Activated naive CD4-positive, alpha-beta T cell treated with Interleukin-2 at 50 U/mL for 16 hours (primary cell): ENCODE measurements at regions not wholly inside any gene's neighbourhood (a gene's known extent, or its start where the extent isn't known, plus 50 kb on each side); places are given as distances from the start of the nearest gene placed in this dataset.
"Not testable (repeated sequence)": the region's sequence is repeated elsewhere in the genome, so short reads cannot be mapped to it uniquely, and the experiment has no call there.

Experiments
- DNase-seq: peaks from one replicate; pipeline ENCODE4 v3.0.0-alpha.2; 2020

DNA sequence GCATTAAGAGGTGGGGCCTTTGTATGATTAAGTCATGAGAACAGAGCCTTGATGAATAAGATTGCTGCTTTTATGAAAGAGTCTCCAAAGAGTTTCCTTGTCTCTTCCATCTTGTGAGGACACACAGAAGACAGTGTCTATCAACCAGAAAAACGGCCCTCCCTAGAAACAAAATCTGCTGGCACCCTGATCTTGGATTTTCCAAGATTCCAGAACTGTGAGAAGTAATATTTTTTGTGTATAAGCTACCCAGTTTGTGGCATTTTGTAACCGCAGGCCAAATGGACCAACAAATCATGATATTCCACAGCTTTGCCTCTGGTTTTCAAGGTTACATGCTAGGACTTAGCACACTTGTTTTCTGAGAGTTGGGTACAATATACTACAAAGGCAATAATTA is 687.8 kb downstream of the TDRD15 start:
- DNase-seq: no peak

DNA sequence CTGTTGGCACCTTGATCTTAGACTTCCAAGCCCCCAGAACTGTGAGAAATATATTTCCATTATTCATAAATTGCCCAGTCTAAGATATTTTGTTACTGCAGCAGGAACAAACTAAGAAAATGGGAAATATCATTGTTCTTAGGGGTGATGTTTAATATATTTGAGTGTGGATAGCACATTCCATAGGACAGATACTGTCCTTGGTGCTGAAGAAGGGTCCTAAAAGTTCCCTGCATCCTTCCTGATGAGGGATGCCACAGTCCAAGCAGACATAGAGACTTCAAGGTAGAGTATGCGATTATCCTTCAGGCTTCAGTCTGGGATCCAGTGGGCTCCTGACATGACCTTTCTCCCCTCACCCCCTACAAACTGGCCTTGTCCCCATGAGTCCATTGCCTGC is 689.0 kb downstream of the TDRD15 start:
- no peak for DNase-seq

DNA sequence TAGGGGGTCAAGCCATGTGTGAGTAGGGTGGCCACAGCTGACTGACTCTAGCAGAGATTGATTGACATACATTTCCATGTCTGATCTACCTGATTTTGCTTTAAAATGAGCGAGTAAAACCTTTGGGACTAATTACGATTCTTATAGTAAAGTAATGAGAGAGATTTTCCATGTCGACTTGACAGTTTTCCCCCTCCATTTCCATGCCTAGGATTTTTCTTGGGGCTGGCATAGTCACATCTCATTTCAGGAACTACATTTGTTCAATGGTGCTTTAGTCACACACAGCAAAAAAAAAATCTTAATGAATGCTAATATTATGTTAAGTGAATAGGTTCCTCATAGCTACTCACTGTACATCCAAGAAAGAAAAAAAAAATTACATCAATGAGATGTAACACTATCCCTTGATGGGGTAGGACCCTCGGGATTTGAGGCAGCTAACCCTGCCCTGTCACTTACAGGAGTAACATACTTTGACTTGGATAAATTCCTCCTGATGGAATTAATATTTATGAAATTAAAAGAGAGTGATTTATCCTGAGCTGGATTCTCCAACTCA is 690.9 kb downstream of the TDRD15 start:
- DNase-seq: no peak

DNA sequence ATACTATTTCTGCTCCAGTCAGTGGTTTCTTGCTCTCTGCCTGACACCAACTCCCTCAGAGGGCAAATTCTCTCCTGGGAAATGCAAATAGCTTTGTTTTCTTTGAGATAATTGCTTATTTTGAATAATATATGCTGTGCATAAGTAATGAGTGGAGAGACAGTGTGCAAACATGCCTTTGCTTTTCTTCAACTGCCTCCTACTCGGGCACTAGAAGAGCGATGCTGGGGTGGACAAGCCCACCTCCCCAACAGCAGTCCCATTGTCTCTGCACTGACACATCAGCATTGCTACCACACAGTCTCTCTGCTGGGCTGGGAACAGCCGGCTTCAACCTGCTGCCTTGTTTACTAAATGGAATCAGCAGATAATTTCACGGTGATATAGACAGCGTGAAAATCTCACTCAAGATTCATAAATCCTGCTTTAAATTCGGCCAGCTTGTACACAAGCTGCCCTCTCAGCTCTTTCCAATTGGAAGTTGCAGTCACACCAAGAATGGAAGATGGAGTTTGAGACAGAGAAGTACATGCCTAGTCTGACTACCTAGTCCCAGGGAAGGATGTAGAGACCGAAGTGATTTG is 694.5 kb downstream of the TDRD15 start:
- DNase-seq: no peak

DNA sequence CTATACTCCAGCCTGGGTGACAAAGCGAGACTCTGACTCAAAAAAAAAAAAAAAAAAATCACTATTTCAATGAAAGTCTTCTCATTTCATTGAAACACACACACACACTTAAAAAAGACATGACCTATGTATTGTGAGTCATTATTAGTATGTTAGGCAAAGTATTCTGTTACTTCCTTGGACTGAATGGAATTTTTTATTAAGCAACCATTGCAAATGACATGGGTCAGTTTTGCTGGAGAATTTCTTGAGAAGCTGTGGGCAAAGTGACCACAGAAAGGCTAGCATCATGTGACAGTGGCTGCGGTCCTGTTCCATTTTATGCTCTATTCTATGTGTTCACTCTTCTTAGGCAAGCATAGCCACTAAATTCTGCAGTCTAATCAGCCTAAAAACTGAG is 695.7 kb downstream of the TDRD15 start:
- no peak for DNase-seq

DNA sequence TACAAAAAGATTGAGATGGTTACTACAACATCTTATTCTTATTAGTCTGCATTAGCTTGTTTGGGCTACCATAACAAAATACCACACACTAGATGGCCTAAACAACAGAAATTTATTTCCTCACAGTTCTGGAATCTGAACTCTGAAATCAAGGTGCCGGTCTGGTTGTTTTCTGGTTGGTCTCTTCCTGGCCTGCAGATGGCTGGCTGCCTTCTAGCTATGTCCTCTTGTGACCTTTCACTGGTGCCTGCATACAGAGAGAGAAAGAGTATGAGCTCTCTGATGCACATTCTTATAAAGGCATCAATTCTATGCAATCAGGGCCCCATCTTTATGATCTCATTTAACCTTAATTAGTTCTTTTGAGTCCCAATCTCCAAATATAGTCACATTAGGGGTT is 696.5 kb downstream of the TDRD15 start:
- DNase-seq: no peak

DNA sequence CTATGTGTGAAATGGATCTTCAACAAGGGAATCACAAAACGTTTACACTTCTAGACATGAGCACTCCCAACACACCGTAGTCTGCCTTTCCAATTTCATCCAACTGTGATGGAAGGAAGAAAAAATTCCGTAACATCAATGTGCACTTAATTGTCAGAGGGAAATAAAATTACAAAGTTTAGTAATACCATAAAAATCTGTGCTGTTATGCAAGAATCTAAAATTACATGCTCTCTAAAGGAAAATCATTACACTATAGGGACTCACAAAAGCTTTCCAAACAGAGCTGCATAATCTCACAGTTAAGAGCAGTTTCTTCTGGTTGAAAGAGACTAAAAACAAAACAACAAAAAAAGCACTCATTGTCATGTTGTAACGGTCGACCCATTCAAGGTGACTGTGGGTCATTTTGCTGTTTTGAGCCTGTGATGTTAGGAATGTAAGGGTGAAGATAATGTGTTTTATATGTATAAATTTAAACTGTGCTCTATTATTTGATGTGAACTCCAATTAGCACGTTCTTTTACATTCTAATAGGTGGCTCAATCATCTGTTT is 698.0 kb downstream of the TDRD15 start:
- DNase-seq: no peak

- DNase-seq: no peak
Measured at GRCh38 chr2:21822505-21822904, 698.7 kb downstream of the TDRD15 start.

DNA sequence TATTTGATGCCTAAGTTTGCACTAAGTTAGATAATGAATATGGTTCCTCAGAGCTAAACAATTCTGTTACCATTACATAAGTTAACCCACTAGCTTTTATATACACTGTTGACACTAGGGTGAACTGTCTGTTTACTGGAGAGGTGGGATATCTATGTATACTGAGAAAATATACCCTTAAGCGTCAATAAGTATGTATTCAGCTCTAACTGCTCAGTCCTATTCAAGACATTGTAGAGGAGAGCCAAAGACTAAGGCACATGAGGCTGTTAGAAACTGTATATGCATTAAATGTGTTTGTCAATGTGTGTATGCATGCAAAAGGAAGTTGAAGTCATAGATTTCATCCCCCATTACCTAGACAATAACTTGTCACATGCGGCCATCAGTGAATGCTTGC is 710.0 kb downstream of the TDRD15 start:
- no peak for DNase-seq

- no peak for DNase-seq
Measured at GRCh38 chr2:21836261-21836660, 712.5 kb downstream of the TDRD15 start.

GRCh38 chr2:21836719-21837118 is 713.0 kb downstream of the TDRD15 start:
- no peak for DNase-seq

DNA sequence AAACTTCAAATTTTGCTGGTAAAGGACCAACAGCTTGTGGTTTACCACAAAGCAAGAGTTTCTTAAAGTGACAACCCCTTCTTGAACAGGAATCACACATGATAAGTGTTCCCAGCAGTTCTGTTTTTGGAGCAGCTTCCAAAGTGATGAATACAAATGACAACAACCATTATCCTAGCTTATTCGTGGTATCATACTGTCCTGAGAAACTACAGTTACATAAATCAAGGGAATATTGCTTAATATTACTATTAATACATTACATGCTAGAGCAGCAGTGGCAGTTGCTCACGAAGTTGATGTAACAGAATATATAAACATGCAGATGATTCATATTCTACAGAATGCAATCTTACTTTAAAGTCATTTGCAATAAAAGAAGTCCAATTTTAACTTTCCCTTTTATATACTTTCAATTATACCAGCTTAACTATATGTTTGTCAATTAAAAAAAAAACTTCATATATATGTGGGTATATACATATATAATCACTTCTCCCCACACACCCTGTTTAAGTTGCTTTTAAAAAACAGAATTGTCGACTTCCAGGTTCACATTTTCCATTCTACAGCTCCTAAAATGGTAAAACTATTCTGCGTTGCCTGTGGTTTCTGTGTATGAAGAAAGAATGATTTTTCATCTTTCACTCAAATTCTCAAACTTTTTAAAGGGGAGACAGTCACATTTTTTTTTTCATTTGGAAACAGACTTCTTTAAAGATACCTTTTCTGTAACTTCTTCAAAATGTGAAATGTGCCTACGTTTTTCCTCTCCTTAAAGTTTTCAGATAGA is 713.6 kb downstream of the TDRD15 start:
- no peak for DNase-seq

- DNase-seq: no peak
Measured at GRCh38 chr2:21841341-21841740, 717.6 kb downstream of the TDRD15 start.

DNA sequence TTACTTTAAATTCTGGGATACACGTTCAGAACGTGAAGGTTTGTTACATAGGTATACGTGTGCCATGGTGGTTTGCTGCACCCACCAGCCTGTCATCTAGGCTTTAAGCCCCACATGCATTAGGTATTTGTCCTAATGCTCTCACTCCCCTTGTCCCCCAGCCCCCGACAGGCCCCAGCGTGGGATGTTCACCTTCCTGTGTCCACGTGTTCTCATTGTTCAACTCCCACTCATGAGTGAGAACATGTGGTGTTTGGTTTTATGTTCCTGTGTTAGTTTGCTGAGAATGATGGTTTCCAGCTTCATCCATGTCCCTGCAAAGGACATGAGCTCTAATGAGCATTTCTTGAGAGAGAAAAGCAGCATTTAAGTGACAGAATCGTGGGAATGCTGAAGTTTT is 726.6 kb downstream of the TDRD15 start:
- DNase-seq: not testable (repeated sequence)

- DNase-seq: no peak
Measured at GRCh38 chr2:21854938-21855337, 731.2 kb downstream of the TDRD15 start.

DNA sequence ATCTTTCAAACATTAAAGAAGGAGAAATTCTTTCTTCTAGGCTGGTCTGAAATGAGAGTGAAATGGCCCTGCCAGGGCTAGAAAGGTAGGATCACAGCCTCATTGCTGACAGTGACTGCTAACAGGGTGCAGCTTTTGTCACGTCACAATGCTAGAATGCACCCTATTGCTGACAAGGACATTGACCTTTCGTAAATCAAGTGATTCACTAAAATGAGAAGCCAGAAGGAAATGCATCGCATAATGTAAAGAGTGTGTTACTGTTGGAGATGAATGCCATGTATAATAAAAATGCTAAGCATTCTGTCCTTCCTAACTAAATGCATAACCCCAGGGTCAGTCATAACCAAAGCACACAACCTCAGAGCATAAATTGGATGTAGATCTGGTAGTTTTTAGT is 732.9 kb downstream of the TDRD15 start:
- DNase-seq: no peak

DNA sequence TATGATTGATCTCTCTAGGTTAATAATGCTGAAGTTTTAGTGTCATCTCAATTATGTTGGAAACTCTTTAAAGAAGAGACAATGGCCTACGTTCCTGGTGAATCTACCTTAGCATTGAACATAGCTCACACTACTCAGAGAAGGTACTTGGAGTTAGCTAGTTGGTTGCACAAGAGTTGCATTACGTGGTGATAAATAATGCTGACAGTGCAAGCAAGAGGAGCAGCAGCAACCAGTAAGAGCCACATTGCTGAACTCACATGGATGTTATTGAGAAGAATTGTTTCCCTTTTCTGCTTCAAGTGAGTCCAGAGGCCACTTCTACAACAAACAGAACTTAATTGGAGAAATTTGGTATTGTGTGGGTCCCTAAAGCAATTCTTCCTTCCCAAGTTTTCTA is 737.1 kb downstream of the TDRD15 start:
- DNase-seq: no peak

GRCh38 chr2:21866316-21866715 is 742.5 kb downstream of the TDRD15 start:
- DNase-seq: no peak

DNA sequence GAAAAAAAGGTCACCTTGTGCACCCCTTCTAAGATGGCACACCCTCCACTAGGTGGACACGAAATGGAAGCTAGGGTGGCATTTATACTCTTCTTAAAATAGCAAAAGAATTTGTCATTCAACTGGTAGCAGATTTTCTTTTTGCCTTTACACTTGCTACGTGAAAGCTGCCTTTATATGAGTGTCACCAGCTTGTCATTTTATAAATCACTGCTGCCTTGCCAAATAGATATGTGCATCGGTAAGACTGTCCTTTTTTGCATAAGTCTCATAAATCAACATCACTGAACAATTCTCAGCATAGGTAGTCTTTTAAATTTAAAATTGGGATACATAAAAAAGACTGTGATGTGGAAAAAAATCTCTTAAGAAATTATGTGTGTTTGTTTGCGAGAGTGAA is 764.1 kb downstream of the TDRD15 start:
- no peak for DNase-seq

GRCh38 chr2:21890041-21890440 is 766.3 kb downstream of the TDRD15 start:
- no peak for DNase-seq

GRCh38 chr2:21890716-21891115 is 766.9 kb downstream of the TDRD15 start:
- no peak for DNase-seq

- DNase-seq: no peak
Measured at GRCh38 chr2:21891191-21891590, 767.4 kb downstream of the TDRD15 start.

DNA sequence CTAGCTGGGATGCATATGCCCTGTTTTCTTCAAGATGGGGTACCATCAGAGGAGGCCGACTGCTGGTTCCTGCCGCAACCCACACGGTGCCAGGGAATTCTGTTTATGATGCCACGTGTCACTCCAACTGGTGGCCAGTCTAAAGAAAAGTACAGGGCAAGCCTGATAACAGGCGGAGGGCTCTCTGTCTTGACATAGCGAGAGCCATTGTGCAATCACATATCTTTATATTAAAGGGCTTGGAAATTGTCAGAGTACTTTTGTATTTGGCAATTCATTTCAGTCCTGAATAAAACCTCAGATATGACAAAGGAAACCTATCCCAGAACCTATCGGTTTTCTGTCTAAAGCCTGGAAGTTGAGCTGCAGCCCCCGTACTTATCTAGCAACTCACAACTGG is 768.4 kb downstream of the TDRD15 start:
- DNase-seq: no peak

GRCh38 chr2:21895200-21895599 is 771.4 kb downstream of the TDRD15 start:
- DNase-seq: no peak
